ENCODE measurements at regions not wholly inside any gene's neighbourhood (a gene's known extent, or its start where the extent isn't known, plus 50 kb on each side); places are given as distances from the start of the nearest gene placed in this dataset.

GRCh38 chr14:84433961-84434360 lies 1096.0 kb upstream of the FLRT2 start:
- H3K9me3 ChIP-seq (ENCODE audit: control insufficient read depth, insufficient read depth, low read length): no peaks in the 10 kb centered on the region
- DNase-seq: no peak
- H3K4me3 Mint-ChIP-seq: no peak overlapping the region
- no peaks in the 10 kb centered on the region for H3K4me1 Mint-ChIP-seq
- H3K36me3 ChIP-seq (ENCODE audit: control insufficient read depth, insufficient read depth, low read length): no peaks in the 10 kb centered on the region
- H3K27me3 Mint-ChIP-seq (ENCODE audit: low read depth in 2 of 2): no peaks in the 10 kb centered on the region
- ATAC-seq: no peak
- H3K27me3 ChIP-seq (ENCODE audit: control insufficient read depth, insufficient read depth, low read length): no peaks in the 10 kb centered on the region
- no peaks in the 10 kb centered on the region for H3K4me1 ChIP-seq (ENCODE audit: control insufficient read depth, insufficient read depth, low read length)
- H3K36me3 Mint-ChIP-seq: no peaks in the 10 kb centered on the region
- 83% methylated on average over 1 of the region's 2 CpGs for WGBS (ENCODE audit: insufficient coverage)
- H3K27ac ChIP-seq (ENCODE audit: low read length): no peak overlapping the region
- intact Hi-C loops (cut with micrococcal nuclease): no loop called here
- no peak for TF ChIP-seq CTCF (IDR thresholded peaks at IDR 0.05)
- peaks cover 4 to 20% of the 10 kb centered on the region in 2 donors for H3K9me3 Mint-ChIP-seq
- no peak overlapping the region for H3K27ac Mint-ChIP-seq
- H3K4me3 ChIP-seq (ENCODE audit: low read length): no peak overlapping the region

- Histone ChIP-seq H3K27me3 (ENCODE audit: control insufficient read depth, insufficient read depth, low read length) (no peaks in the 10 kb centered on the region), H3K27ac (ENCODE audit: low read length) (no peak overlapping the region), H3K9me3 (ENCODE audit: control insufficient read depth, insufficient read depth, low read length) (no peaks in the 10 kb centered on the region), H3K4me3 (ENCODE audit: low read length) (no peak overlapping the region), H3K4me1 (ENCODE audit: control insufficient read depth, insufficient read depth, low read length) (no peaks in the 10 kb centered on the region), H3K36me3 (ENCODE audit: control insufficient read depth, insufficient read depth, low read length) (no peaks in the 10 kb centered on the region)
- no peak for ATAC-seq
- intact Hi-C loops (cut with micrococcal nuclease): no loop called here
- H3K27me3 Mint-ChIP-seq (ENCODE audit: low read depth in 2 of 2): no peaks in the 10 kb centered on the region
- WGBS (ENCODE audit: insufficient coverage): 67% methylated on average over 1 of the region's 1 CpG
- H3K4me1 Mint-ChIP-seq: no peaks in the 10 kb centered on the region
- DNase-seq: no peak
- no peak for TF ChIP-seq CTCF (IDR thresholded peaks at IDR 0.05)
- H3K9me3 Mint-ChIP-seq: peaks cover 6 to 13% of the 10 kb centered on the region in 2 donors
- H3K4me3 Mint-ChIP-seq: no peak overlapping the region
- no peaks in the 10 kb centered on the region for H3K36me3 Mint-ChIP-seq
- no peak overlapping the region for H3K27ac Mint-ChIP-seq
These were observed 1094.1 kb upstream of the FLRT2 start for GRCh38 chr14:84435820-84436324.

- Histone ChIP-seq H3K9me3 (ENCODE audit: control insufficient read depth, insufficient read depth, low read length) (no peaks in the 10 kb centered on the region), H3K36me3 (ENCODE audit: control insufficient read depth, insufficient read depth, low read length) (no peaks in the 10 kb centered on the region), H3K27me3 (ENCODE audit: control insufficient read depth, insufficient read depth, low read length) (no peaks in the 10 kb centered on the region), H3K27ac (ENCODE audit: low read length) (no peak overlapping the region), H3K4me1 (ENCODE audit: control insufficient read depth, insufficient read depth, low read length) (no peaks in the 10 kb centered on the region), H3K4me3 (ENCODE audit: low read length) (no peak overlapping the region)
- Mint-ChIP-seq H3K27ac (no peak overlapping the region), H3K4me3 (no peak overlapping the region), H3K9me3 (peaks cover 6 to 14% of the 10 kb centered on the region in 2 donors), H3K4me1 (no peaks in the 10 kb centered on the region), H3K36me3 (no peaks in the 10 kb centered on the region), H3K27me3 (ENCODE audit: low read depth in 2 of 2) (no peaks in the 10 kb centered on the region)
- no peak for TF ChIP-seq CTCF (IDR thresholded peaks at IDR 0.05)
- DNase-seq (no peak), ATAC-seq (no peak)
- intact Hi-C loops (cut with micrococcal nuclease): no loop called here
- WGBS (ENCODE audit: insufficient coverage): 73% methylated on average over 2 of the region's 2 CpGs
These were observed 1093.4 kb upstream of the FLRT2 start for GRCh38 chr14:84436528-84436927.

- intact Hi-C loops (cut with micrococcal nuclease): no loop called here
- DNase-seq (no peak), ATAC-seq (no peak)
- Histone ChIP-seq H3K4me3 (ENCODE audit: low read length) (no peak overlapping the region), H3K27me3 (ENCODE audit: control insufficient read depth, insufficient read depth, low read length) (no peaks in the 10 kb centered on the region), H3K9me3 (ENCODE audit: control insufficient read depth, insufficient read depth, low read length) (peaks cover 2% of the 10 kb centered on the region), H3K27ac (ENCODE audit: low read length) (no peak overlapping the region), H3K36me3 (ENCODE audit: control insufficient read depth, insufficient read depth, low read length) (no peaks in the 10 kb centered on the region), H3K4me1 (ENCODE audit: control insufficient read depth, insufficient read depth, low read length) (no peaks in the 10 kb centered on the region)
- Mint-ChIP-seq H3K27ac (no peak overlapping the region), H3K27me3 (ENCODE audit: low read depth in 2 of 2) (no peaks in the 10 kb centered on the region), H3K9me3 (peaks cover 7 to 15% of the 10 kb centered on the region in 2 donors), H3K36me3 (no peaks in the 10 kb centered on the region), H3K4me1 (no peaks in the 10 kb centered on the region), H3K4me3 (no peak overlapping the region)
- WGBS (ENCODE audit: insufficient coverage): 65% methylated on average over 5 of the region's 5 CpGs
- TF ChIP-seq CTCF (IDR thresholded peaks at IDR 0.05): no peak
These were observed 1087.4 kb upstream of the FLRT2 start for GRCh38 chr14:84442521-84442920.

Data from natural killer cell (primary cell).